AG04450 (cell line): ENCODE measurements at regions not wholly inside any gene's neighbourhood (a gene's known extent, or its start where the extent isn't known, plus 50 kb on each side); places are given as distances from the start of the nearest gene placed in this dataset.

Experiments
- CTCF ChIA-PET: fragments of 300-600, 350-600 bp; formaldehyde crosslinking; extraction: SDS; loops from one replicate; lab custom pipeline; 2022; ENCODE audit warnings: antibody characterized with exemption, inconsistent platforms; lab: Charles Lee
- POLR2A ChIA-PET: fragments of 350-600 bp; formaldehyde crosslinking; extraction: SDS; loops from one replicate; lab custom pipeline; 2021; ENCODE audit warnings: antibody characterized with exemption, inconsistent platforms; lab: Yijun Ruan, JAX
- DNase-seq: peaks from one replicate; pipeline ENCODE4 v3.0.0-alpha.2; 2011; ENCODE audit warnings: low read depth, low spot score
- H3K27ac ChIP-seq: one replicate; pipeline ENCODE4 v1.5.1; 2012; ENCODE audit warnings: low read depth, low read length, control low read depth
- H3K27me3 ChIP-seq: one replicate; pipeline ENCODE4 v1.6.0; 2012; ENCODE audit warnings: low read length; ENCODE audit not compliant: control insufficient read depth, insufficient read depth
- H3K4me3 ChIP-seq: 2 replicates; pipeline ENCODE4 v1.5.1; 2011; ENCODE audit warnings: mild to moderate bottlenecking, low read depth, low read length, control low read depth
- H3K9me3 ChIP-seq: 2 replicates; pipeline ENCODE4 v1.5.1; 2012; ENCODE audit warnings: low read length; ENCODE audit not compliant: control insufficient read depth, insufficient read depth
- TF ChIP-seq, protein P1 (sequence below): IDR thresholded peaks from 2 replicates; pipeline ENCODE4 v1.5.1; 2011; ENCODE audit warnings: low read depth, low read length, control low read depth, inconsistent platforms

- H3K27ac ChIP-seq, result no peak overlapping the region
- H3K4me3 ChIP-seq, result no peak overlapping the region
- no peaks in the 10 kb centered on the region for H3K27me3 ChIP-seq
- TF ChIP-seq, protein P1, sequence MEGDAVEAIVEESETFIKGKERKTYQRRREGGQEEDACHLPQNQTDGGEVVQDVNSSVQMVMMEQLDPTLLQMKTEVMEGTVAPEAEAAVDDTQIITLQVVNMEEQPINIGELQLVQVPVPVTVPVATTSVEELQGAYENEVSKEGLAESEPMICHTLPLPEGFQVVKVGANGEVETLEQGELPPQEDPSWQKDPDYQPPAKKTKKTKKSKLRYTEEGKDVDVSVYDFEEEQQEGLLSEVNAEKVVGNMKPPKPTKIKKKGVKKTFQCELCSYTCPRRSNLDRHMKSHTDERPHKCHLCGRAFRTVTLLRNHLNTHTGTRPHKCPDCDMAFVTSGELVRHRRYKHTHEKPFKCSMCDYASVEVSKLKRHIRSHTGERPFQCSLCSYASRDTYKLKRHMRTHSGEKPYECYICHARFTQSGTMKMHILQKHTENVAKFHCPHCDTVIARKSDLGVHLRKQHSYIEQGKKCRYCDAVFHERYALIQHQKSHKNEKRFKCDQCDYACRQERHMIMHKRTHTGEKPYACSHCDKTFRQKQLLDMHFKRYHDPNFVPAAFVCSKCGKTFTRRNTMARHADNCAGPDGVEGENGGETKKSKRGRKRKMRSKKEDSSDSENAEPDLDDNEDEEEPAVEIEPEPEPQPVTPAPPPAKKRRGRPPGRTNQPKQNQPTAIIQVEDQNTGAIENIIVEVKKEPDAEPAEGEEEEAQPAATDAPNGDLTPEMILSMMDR, result no peak
- no peaks in the 10 kb centered on the region for H3K9me3 ChIP-seq
- ChIA-PET POLR2A (no interaction called here), CTCF (no interaction called here)
- no peak for DNase-seq
Measured at GRCh38 chr13:104769545-104769944, 1703.3 kb upstream of the SLC10A2 start.

- H3K9me3 ChIP-seq, result no peaks in the 10 kb centered on the region
- no peak for DNase-seq
- H3K27me3 ChIP-seq, result no peaks in the 10 kb centered on the region
- H3K27ac ChIP-seq, result no peak overlapping the region
- ChIA-PET CTCF (no interaction called here), POLR2A (no interaction called here)
- TF ChIP-seq, protein P1, result no peak
- no peak overlapping the region for H3K4me3 ChIP-seq
Measured at GRCh38 chr13:104766319-104766718, 1700.1 kb upstream of the SLC10A2 start.

GRCh38 chr13:104764600-104764999 lies 1698.4 kb upstream of the SLC10A2 start:
- Histone ChIP-seq H3K27me3 (no peaks in the 10 kb centered on the region), H3K4me3 (no peak overlapping the region), H3K27ac (no peak overlapping the region), H3K9me3 (no peaks in the 10 kb centered on the region)
- TF ChIP-seq, protein P1, result no peak
- ChIA-PET CTCF (no interaction called here), POLR2A (no interaction called here)
- no peak for DNase-seq

DNA sequence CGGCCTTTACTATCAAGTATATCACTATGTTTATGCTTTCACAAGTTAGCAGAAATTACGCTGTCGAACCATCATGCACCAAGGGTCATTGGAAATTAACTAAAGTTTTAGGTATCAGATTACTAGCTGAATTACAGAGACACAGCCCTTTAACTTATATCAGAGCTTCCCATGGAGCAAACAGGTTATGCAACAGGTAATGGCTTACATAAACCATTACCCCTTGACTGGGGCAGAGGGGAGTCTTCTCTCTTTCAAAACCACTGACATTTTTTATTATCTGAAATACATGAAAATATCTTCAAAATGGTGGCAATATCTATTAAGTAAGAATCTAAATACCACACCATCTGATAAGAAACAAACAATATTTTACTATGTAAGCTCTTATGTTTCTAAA lies 1692.9 kb upstream of the SLC10A2 start:
- no peak overlapping the region for H3K4me3 ChIP-seq
- no peak for DNase-seq
- TF ChIP-seq, protein P1, result no peak
- CTCF ChIA-PET, result interaction anchor here (0.5 kb wide), 1 partner anchor 9 kb away, joined by 5 read pairs; no protein-coding TSS in a partner anchor
- POLR2A ChIA-PET, result interaction anchor here (0.6 kb wide), 1 partner anchor 1774 kb away, joined by 3 read pairs; no protein-coding TSS in a partner anchor
- H3K9me3 ChIP-seq, result no peaks in the 10 kb centered on the region
- no peaks in the 10 kb centered on the region for H3K27me3 ChIP-seq
- H3K27ac ChIP-seq, result no peak overlapping the region

- Histone ChIP-seq H3K27me3 (no peaks in the 10 kb centered on the region), H3K9me3 (no peaks in the 10 kb centered on the region), H3K4me3 (no peak overlapping the region), H3K27ac (no peak overlapping the region)
- TF ChIP-seq, protein P1, result no peak
- DNase-seq, result no peak
- CTCF ChIA-PET, result interaction anchor here (1.7 kb wide), 1 partner anchor 16 kb away, joined by 9 read pairs; no protein-coding TSS in a partner anchor
- POLR2A ChIA-PET, result no interaction called here
Measured at GRCh38 chr13:104757712-104758111, 1691.5 kb upstream of the SLC10A2 start.
